Smooth muscle cell (in vitro differentiated cells): ENCODE measurements at regions not wholly inside any gene's neighbourhood (a gene's known extent, or its start where the extent isn't known, plus 50 kb on each side); places are given as distances from the start of the nearest gene placed in this dataset.

ENCODE experiments used
- DNase-seq: peaks from one replicate; lab custom pipeline; 2025; ENCODE audit not compliant: unreplicated experiment; lab: John Stamatoyannopoulos, UW
- H2AFZ ChIP-seq: fragments of 200-600 bp; sonication (generic); 2 replicates; pipeline ENCODE4 v1.6.0; 2016; ENCODE audit warnings: antibody characterized with exemption, low read depth, mild to moderate bottlenecking
- H3F3A ChIP-seq: fragments of 200-600 bp; sonication (generic); 2 replicates; pipeline ENCODE4 v1.6.0; 2017; ENCODE audit warnings: antibody characterized with exemption, low read depth
- H3K27ac ChIP-seq: fragments of 200-600 bp; sonication (generic); 2 replicates; pipeline ENCODE4 v1.5.1; 2016; ENCODE audit warnings: low read depth, mild to moderate bottlenecking
- H3K27me3 ChIP-seq: fragments of 200-600 bp; sonication (generic); 2 replicates; pipeline ENCODE4 v1.6.1; 2016; ENCODE audit warnings: low read depth, mild to moderate bottlenecking
- H3K36me3 ChIP-seq: fragments of 200-600 bp; sonication (generic); 2 replicates; pipeline ENCODE4 v1.5.1; 2016; ENCODE audit warnings: low read depth
- H3K4me1 ChIP-seq: fragments of 200-600 bp; sonication (generic); 2 replicates; pipeline ENCODE4 v1.5.1; 2016; ENCODE audit warnings: low read depth
- H3K4me2 ChIP-seq: fragments of 200-600 bp; sonication (generic); 2 replicates; pipeline ENCODE4 v1.6.0; 2016; ENCODE audit warnings: mild to moderate bottlenecking
- H3K4me3 ChIP-seq: fragments of 200-600 bp; sonication (generic); 2 replicates; pipeline ENCODE4 v1.5.1; 2016; ENCODE audit warnings: mild to moderate bottlenecking
- H3K79me2 ChIP-seq: fragments of 200-600 bp; sonication (generic); 2 replicates; pipeline ENCODE4 v1.6.0; 2016; ENCODE audit warnings: low read depth, mild to moderate bottlenecking
- H3K9ac ChIP-seq: fragments of 200-600 bp; sonication (generic); 2 replicates; pipeline ENCODE4 v1.6.0; 2016; ENCODE audit warnings: low read depth
- H3K9me3 ChIP-seq: fragments of 200-600 bp; sonication (generic); replicated peaks from 2 replicates; pipeline ENCODE4 v1.5.1; 2016; ENCODE audit warnings: low read depth
- H4K20me1 ChIP-seq: fragments of 200-600 bp; sonication (generic); 2 replicates; pipeline ENCODE4 v1.6.0; 2016; ENCODE audit warnings: low read depth
- WGBS: methylation state at CpG from one replicate; pipeline ENCODE4 v1.1.7; 2016; ENCODE audit warnings: low lambda C conversion rate; 5-methylcytosine and 5-hydroxymethylcytosine counted together
- TF ChIP-seq, protein P1 (sequence below): fragments of 200-600 bp; sonication (generic); IDR thresholded peaks from 2 replicates; pipeline ENCODE4 v1.5.1; 2017; ENCODE audit warnings: borderline replicate concordance, mild to moderate bottlenecking, antibody characterized with exemption; ENCODE audit not compliant: insufficient read depth, poor library complexity, severe bottlenecking

DNA sequence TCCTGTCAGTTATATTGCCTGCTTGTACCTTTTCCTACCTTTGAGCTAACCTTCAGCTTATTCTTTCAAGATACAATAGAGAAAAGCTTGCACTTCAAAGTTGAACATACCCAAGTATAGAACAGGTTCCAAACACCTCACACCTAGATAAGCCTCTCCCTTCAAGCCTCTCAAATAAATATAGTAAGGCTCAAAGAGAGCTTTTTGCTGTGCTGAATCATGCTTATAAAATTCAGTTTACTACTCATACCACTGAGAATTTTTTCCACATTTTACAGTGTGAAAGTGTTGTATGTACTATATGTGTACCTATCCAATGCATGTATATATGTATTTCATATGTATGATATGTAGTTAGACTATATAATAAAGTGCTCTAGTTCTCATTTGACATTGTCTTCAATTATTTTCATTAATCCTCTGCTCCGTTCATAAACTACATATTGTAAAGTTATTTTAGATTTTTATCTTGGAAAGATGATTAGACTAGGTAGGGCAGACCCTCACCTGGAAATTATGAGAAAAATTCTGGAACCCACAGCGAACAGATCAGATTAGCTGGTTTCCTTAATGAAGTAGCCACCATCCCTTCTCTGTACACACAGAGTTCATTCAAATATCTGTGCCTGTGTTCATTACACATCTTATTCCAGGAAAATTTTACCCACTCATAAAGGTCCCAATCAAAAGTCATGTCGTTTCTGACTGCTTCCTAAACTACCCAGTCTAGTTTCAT is 149.2 kb upstream of the RGMB start:
- H3K4me1 ChIP-seq: no peaks in the 10 kb centered on the region
- no peaks in the 10 kb centered on the region for H4K20me1 ChIP-seq
- no peak overlapping the region for H3K9ac ChIP-seq
- H3K79me2 ChIP-seq: no peaks in the 10 kb centered on the region
- peaks cover 3% of the 10 kb centered on the region for H3K9me3 ChIP-seq
- DNase-seq: no peak
- no peaks in the 10 kb centered on the region for H3F3A ChIP-seq
- no peaks in the 10 kb centered on the region for H3K27me3 ChIP-seq
- H3K4me2 ChIP-seq: no peak overlapping the region
- no peak overlapping the region for H2AFZ ChIP-seq
- no peak overlapping the region for H3K4me3 ChIP-seq
- WGBS: 91% methylated on average over 3 of the region's 3 CpGs
- H3K27ac ChIP-seq: no peak overlapping the region
- no peaks in the 10 kb centered on the region for H3K36me3 ChIP-seq
- TF ChIP-seq, protein P1, sequence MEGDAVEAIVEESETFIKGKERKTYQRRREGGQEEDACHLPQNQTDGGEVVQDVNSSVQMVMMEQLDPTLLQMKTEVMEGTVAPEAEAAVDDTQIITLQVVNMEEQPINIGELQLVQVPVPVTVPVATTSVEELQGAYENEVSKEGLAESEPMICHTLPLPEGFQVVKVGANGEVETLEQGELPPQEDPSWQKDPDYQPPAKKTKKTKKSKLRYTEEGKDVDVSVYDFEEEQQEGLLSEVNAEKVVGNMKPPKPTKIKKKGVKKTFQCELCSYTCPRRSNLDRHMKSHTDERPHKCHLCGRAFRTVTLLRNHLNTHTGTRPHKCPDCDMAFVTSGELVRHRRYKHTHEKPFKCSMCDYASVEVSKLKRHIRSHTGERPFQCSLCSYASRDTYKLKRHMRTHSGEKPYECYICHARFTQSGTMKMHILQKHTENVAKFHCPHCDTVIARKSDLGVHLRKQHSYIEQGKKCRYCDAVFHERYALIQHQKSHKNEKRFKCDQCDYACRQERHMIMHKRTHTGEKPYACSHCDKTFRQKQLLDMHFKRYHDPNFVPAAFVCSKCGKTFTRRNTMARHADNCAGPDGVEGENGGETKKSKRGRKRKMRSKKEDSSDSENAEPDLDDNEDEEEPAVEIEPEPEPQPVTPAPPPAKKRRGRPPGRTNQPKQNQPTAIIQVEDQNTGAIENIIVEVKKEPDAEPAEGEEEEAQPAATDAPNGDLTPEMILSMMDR: no peak

DNA sequence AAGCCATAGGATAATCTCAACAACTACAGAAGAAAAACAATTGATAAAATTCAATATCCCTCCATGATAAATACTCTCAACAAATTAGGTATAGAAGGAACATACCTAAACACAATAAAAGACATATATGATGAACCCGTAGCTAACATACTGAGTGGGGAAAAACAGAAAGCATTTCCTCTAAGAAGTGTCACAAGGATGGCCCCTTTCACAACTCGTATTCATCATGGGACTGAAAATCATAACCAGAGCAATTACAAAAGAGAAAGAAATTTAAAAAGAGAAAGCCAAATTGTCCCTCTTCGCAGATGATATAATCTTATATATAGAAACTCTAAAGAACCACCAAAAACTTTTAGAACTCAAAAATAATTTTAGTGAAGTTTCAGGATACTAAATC is 146.3 kb upstream of the RGMB start:
- TF ChIP-seq, protein P1: no peak
- WGBS: 95% methylated on average over 3 of the region's 3 CpGs
- H3K79me2 ChIP-seq: no peaks in the 10 kb centered on the region

DNA sequence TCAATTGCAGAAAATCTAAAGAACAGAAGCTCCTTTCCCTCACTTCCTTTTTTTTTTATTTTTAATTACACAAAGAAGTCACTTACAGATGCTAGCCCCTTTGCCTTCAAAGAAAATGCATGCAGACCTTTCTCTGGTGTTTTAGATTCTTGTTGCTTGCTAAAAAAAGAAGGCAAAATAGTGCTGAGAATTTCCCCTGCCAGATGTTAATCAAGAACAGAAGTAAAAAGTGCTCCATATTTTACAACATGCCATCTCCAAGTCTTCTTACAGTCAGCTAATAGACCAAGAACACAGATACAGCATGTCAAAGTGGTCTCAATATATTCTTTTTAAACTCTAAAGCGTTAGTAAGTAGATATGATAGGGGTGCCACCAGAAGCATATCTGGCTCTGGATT is 142.8 kb upstream of the RGMB start:
- no peak for DNase-seq
- Histone ChIP-seq H3K9me3 (peaks cover 3% of the 10 kb centered on the region), H3K79me2 (no peaks in the 10 kb centered on the region), H4K20me1 (no peaks in the 10 kb centered on the region), H3K36me3 (no peaks in the 10 kb centered on the region), H3K27ac (no peak overlapping the region), H3K27me3 (no peaks in the 10 kb centered on the region), H3K9ac (no peak overlapping the region), H3K4me2 (no peak overlapping the region), H3K4me3 (no peak overlapping the region), H3K4me1 (no peaks in the 10 kb centered on the region), H3F3A (no peaks in the 10 kb centered on the region), H2AFZ (no peak overlapping the region)
- 89% methylated on average over 1 of the region's 1 CpG for WGBS
- TF ChIP-seq, protein P1: no peak

More for the DNA sequence above, 146.3 kb upstream of the RGMB start:
- H3K4me3 ChIP-seq: no peak overlapping the region
- no peak overlapping the region for H3K4me2 ChIP-seq
- no peak overlapping the region for H3K27ac ChIP-seq
- no peaks in the 10 kb centered on the region for H3F3A ChIP-seq
- no peaks in the 10 kb centered on the region for H4K20me1 ChIP-seq
- H2AFZ ChIP-seq: no peak overlapping the region
- no peaks in the 10 kb centered on the region for H3K4me1 ChIP-seq
- no peaks in the 10 kb centered on the region for H3K27me3 ChIP-seq
- peaks cover 3% of the 10 kb centered on the region for H3K9me3 ChIP-seq
- no peak for DNase-seq
- no peak overlapping the region for H3K9ac ChIP-seq
- no peaks in the 10 kb centered on the region for H3K36me3 ChIP-seq
